CD4-positive, alpha-beta memory T cell (primary cell): ENCODE measurements at regions not wholly inside any gene's neighbourhood (a gene's known extent, or its start where the extent isn't known, plus 50 kb on each side); places are given as distances from the start of the nearest gene placed in this dataset.
A peak's percentile ranks its signal among the peaks of the same experiment; 100 is the strongest.

Source experiments
- CTCF ChIA-PET: fragments of 350-600 bp; sonication (Branson Sonifier 250); formaldehyde crosslinking; loops from one replicate; lab custom pipeline; 2021; ENCODE audit warnings: inconsistent platforms; ENCODE audit not compliant: partially characterized antibody; lab: Charles Lee
- POLR2A ChIA-PET: fragments of 350-600 bp; sonication (Branson Sonifier 250); formaldehyde crosslinking; loops from one replicate; lab custom pipeline; 2021; ENCODE audit not compliant: partially characterized antibody; lab: Charles Lee
- DNase-seq, 5 donors: peaks; one replicate each; pipeline versions ENCODE4 v3.0.0 to v3.0.0-alpha.2; 2020 to 2022; ENCODE audit warnings: mixed read lengths in 1 of 5
- H3K27ac ChIP-seq: one replicate; pipeline ENCODE4 v1.7.0; 2013; ENCODE audit warnings: low read depth, low read length
- H3K27me3 ChIP-seq: 2 replicates; pipeline ENCODE4 v1.7.0; 2013; ENCODE audit warnings: mild to moderate bottlenecking, low read length, moderate library complexity; ENCODE audit not compliant: insufficient read depth
- H3K36me3 ChIP-seq: 2 replicates; pipeline ENCODE4 v1.7.0; 2013; ENCODE audit warnings: mild to moderate bottlenecking, low read length, moderate library complexity; ENCODE audit not compliant: insufficient read depth
- H3K4me1 ChIP-seq: 2 replicates; pipeline ENCODE4 v1.7.0; 2013; ENCODE audit warnings: mild to moderate bottlenecking, low read length, moderate library complexity; ENCODE audit not compliant: insufficient read depth
- H3K4me3 ChIP-seq, 2 donors: one replicate each; pipeline ENCODE4 v1.7.0; 2013; ENCODE audit warnings: low read length in 2 of 2, mild to moderate bottlenecking in 1 of 2
- H3K9me3 ChIP-seq, 2 donors: one replicate each; pipeline ENCODE4 v1.7.0; 2013; ENCODE audit warnings: low read length in 2 of 2, control low read depth in 1 of 2; ENCODE audit not compliant: control insufficient read depth in 1 of 2
- H3K27ac Mint-ChIP-seq, 7 donors: one replicate each; pipeline ENCODE4 v1.8.0; 2020 to 2021; ENCODE audit warnings: mixed read lengths in 7 of 7, mild to moderate bottlenecking in 6 of 7, inconsistent platforms in 3 of 7, moderate library complexity in 3 of 7
- H3K27me3 Mint-ChIP-seq, 2 donors: one replicate each; pipeline ENCODE4 v1.8.0; 2020 to 2021; ENCODE audit warnings: mixed read lengths in 2 of 2
- H3K36me3 Mint-ChIP-seq, 2 donors: one replicate each; pipeline ENCODE4 v1.8.0; 2020 to 2021; ENCODE audit warnings: mixed read lengths in 2 of 2, inconsistent platforms in 1 of 2, mild to moderate bottlenecking in 1 of 2
- H3K4me1 Mint-ChIP-seq, 4 donors: one replicate each; pipeline ENCODE4 v1.8.0; 2020 to 2021; ENCODE audit warnings: mixed read lengths in 4 of 4, mild to moderate bottlenecking in 1 of 4
- H3K4me3 Mint-ChIP-seq, 8 donors: one replicate each; pipeline ENCODE4 v1.8.0; 2020 to 2021; ENCODE audit warnings: mixed read lengths in 8 of 8, mild to moderate bottlenecking in 7 of 8, moderate library complexity in 6 of 8, inconsistent platforms in 3 of 8
- H3K9me3 Mint-ChIP-seq, 8 donors: one replicate each; pipeline ENCODE4 v1.8.0; 2020 to 2021; ENCODE audit warnings: mixed read lengths in 8 of 8, mild to moderate bottlenecking in 5 of 8, inconsistent platforms in 3 of 8, moderate library complexity in 1 of 8
- intact Hi-C: fragments of 100-400 bp; cut with micrococcal nuclease; formaldehyde crosslinking; loops from one replicate; pipeline ENCODE4 v1.15.1; 2023

- CTCF ChIA-PET, result no interaction called here
- H3K27ac ChIP-seq, result no peak overlapping the region
- no peak for DNase-seq
- no peaks in the 10 kb centered on the region for H3K9me3 ChIP-seq
- no peaks in the 10 kb centered on the region for H3K4me1 ChIP-seq
- H3K27me3 Mint-ChIP-seq, result peaks cover 0 to 2% of the 10 kb centered on the region in 2 donors
- no peaks in the 10 kb centered on the region for H3K27me3 ChIP-seq
- no peaks in the 10 kb centered on the region for H3K36me3 ChIP-seq
- H3K4me3 ChIP-seq, result no peak overlapping the region
- H3K4me3 Mint-ChIP-seq, result no peak overlapping the region
- intact Hi-C loops, result no loop called here
- peaks cover 0 to 6% (median 2%) of the 10 kb centered on the region in 8 donors for H3K9me3 Mint-ChIP-seq
- peak overlapping the region in 2 of 7 donors; percentile 51 to 71 for H3K27ac Mint-ChIP-seq
- POLR2A ChIA-PET, result no interaction called here
- H3K36me3 Mint-ChIP-seq, result no peaks in the 10 kb centered on the region
- H3K4me1 Mint-ChIP-seq, result peaks cover 2 to 21% (median 12%) of the 10 kb centered on the region in 4 donors
These were observed 208.2 kb downstream of the DLL1 start for GRCh38 chr6:170082531-170083187.

DNA sequence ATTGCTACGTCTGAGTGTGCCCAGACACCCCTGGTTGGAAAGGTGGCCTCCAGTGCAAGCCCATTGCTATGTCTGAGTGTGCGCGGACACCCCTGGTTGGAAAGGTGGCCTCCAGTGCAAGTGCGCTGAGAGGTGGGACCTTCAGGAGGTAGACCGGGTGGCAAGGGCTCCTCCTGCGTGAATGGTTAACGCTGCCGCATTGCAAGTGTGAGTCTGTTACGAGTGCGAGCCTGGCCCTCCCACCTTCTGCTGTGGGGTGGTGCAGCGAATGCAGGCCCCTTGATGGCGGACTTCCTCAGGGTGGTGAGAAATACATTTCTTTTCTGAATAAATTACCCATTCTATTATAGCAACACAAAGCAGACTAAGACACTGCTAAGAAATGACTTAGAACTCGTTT lies 208.8 kb downstream of the DLL1 start:
- ChIA-PET POLR2A (no interaction called here), CTCF (no interaction called here)
- H3K27me3 ChIP-seq, result no peaks in the 10 kb centered on the region
- Mint-ChIP-seq H3K4me1 (peaks cover 2 to 21% (median 12%) of the 10 kb centered on the region in 4 donors), H3K9me3 (peaks cover 0 to 6% (median 2%) of the 10 kb centered on the region in 8 donors), H3K27me3 (peaks cover 0 to 2% of the 10 kb centered on the region in 2 donors), H3K27ac (peak overlapping the region in 1 of 7 donors; percentile 51), H3K4me3 (no peak overlapping the region), H3K36me3 (no peaks in the 10 kb centered on the region)
- no peaks in the 10 kb centered on the region for H3K4me1 ChIP-seq
- no peak overlapping the region for H3K27ac ChIP-seq
- DNase-seq, result no peak
- H3K9me3 ChIP-seq, result no peaks in the 10 kb centered on the region
- no peak overlapping the region for H3K4me3 ChIP-seq
- intact Hi-C loops, result no loop called here
- H3K36me3 ChIP-seq, result no peaks in the 10 kb centered on the region

GRCh38 chr6:170081556-170081955 lies 209.3 kb downstream of the DLL1 start:
- ChIA-PET POLR2A (no interaction called here), CTCF (no interaction called here)
- H3K9me3 Mint-ChIP-seq, result peaks cover 0 to 3% (median 2%) of the 10 kb centered on the region in 8 donors
- H3K27ac ChIP-seq, result no peak overlapping the region
- H3K27ac Mint-ChIP-seq, result no peak overlapping the region
- no peaks in the 10 kb centered on the region for H3K9me3 ChIP-seq
- no peaks in the 10 kb centered on the region for H3K4me1 ChIP-seq
- H3K36me3 ChIP-seq, result no peaks in the 10 kb centered on the region
- H3K27me3 Mint-ChIP-seq, result peaks cover 0 to 2% of the 10 kb centered on the region in 2 donors
- intact Hi-C loops, result no loop called here
- no peak overlapping the region for H3K4me3 ChIP-seq
- H3K4me3 Mint-ChIP-seq, result no peak overlapping the region
- H3K4me1 Mint-ChIP-seq, result peaks cover 2 to 19% (median 10%) of the 10 kb centered on the region in 4 donors
- DNase-seq, result no peak
- H3K36me3 Mint-ChIP-seq, result no peaks in the 10 kb centered on the region
- no peaks in the 10 kb centered on the region for H3K27me3 ChIP-seq

GRCh38 chr6:170080828-170081371 lies 210.0 kb downstream of the DLL1 start:
- H3K4me3 ChIP-seq, result no peak overlapping the region
- CTCF ChIA-PET, result no interaction called here
- H3K9me3 ChIP-seq, result no peaks in the 10 kb centered on the region
- H3K27ac ChIP-seq, result no peak overlapping the region
- no peaks in the 10 kb centered on the region for H3K36me3 Mint-ChIP-seq
- POLR2A ChIA-PET, result no interaction called here
- no peaks in the 10 kb centered on the region for H3K4me1 ChIP-seq
- intact Hi-C loops, result no loop called here
- H3K36me3 ChIP-seq, result no peaks in the 10 kb centered on the region
- no peak overlapping the region for H3K27ac Mint-ChIP-seq
- H3K9me3 Mint-ChIP-seq, result peaks cover 0 to 3% (median 0%) of the 10 kb centered on the region in 8 donors
- H3K4me3 Mint-ChIP-seq, result no peak overlapping the region
- peaks cover 0 to 2% of the 10 kb centered on the region in 2 donors for H3K27me3 Mint-ChIP-seq
- peaks cover 0 to 13% (median 6%) of the 10 kb centered on the region in 4 donors for H3K4me1 Mint-ChIP-seq
- no peaks in the 10 kb centered on the region for H3K27me3 ChIP-seq
- DNase-seq, result no peak

DNA sequence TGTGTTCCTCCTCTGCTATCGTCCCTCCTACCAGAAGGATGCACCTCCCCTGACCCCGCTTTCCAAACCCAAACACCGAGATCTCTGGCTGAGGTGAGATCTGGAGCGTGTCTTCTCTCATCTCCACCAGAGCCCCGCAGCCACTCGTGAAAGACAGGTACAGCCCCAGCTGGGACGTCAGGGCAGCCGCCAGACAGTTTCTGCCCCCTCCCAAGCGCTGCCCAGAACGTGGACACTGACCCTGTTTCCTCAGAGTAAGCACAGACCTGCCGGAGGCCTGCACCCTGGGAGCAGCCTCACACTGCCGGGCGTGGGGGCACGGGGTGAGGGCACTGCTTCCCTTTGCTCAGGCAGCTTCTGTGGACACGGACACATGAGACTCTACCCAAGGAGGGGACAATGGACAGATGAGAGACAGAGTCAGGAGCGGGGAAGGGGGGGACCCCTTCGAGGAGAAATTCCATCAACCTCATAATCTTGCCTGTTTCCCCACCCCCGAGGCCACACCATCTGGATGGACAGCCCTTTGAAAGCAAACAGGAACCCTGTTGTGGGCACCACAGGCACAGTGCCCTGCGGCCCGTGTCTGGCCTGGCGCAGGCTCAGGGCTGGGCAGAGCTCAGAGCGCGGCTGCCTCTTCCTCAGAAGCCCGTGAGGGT lies 210.6 kb downstream of the DLL1 start:
- ChIA-PET POLR2A (no interaction called here), CTCF (no interaction called here)
- Mint-ChIP-seq H3K27ac (no peak overlapping the region), H3K9me3 (peaks cover 0 to 3% (median 0%) of the 10 kb centered on the region in 8 donors), H3K4me3 (no peak overlapping the region), H3K27me3 (peaks cover 0 to 2% of the 10 kb centered on the region in 2 donors), H3K36me3 (no peaks in the 10 kb centered on the region), H3K4me1 (peaks cover 0 to 12% (median 3%) of the 10 kb centered on the region in 4 donors)
- no peaks in the 10 kb centered on the region for H3K36me3 ChIP-seq
- H3K4me3 ChIP-seq, result no peak overlapping the region
- no peak overlapping the region for H3K27ac ChIP-seq
- no peaks in the 10 kb centered on the region for H3K9me3 ChIP-seq
- H3K4me1 ChIP-seq, result no peaks in the 10 kb centered on the region
- H3K27me3 ChIP-seq, result no peaks in the 10 kb centered on the region
- no peak for DNase-seq
- intact Hi-C loops, result no loop called here

- no peak overlapping the region for H3K27ac Mint-ChIP-seq
- Histone ChIP-seq H3K9me3 (no peaks in the 10 kb centered on the region), H3K4me1 (no peaks in the 10 kb centered on the region), H3K4me3 (no peak overlapping the region), H3K27ac (no peak overlapping the region), H3K27me3 (no peaks in the 10 kb centered on the region), H3K36me3 (no peaks in the 10 kb centered on the region)
- H3K9me3 Mint-ChIP-seq, result peaks cover 0 to 6% (median under 1%) of the 10 kb centered on the region in 8 donors
- intact Hi-C loops, result no loop called here
- no peak overlapping the region for H3K4me3 Mint-ChIP-seq
- peaks cover 7 to 9% of the 10 kb centered on the region in 2 donors for H3K27me3 Mint-ChIP-seq
- ChIA-PET POLR2A (no interaction called here), CTCF (interaction anchor here (1.3 kb wide), 1 partner anchor 16 kb away, joined by 3 read pairs; no protein-coding TSS in a partner anchor)
- DNase-seq, result no peak
- H3K36me3 Mint-ChIP-seq, result no peaks in the 10 kb centered on the region
- H3K4me1 Mint-ChIP-seq, result no peaks in the 10 kb centered on the region
These were observed 214.3 kb downstream of the DLL1 start for GRCh38 chr6:170076466-170077165.

- Histone ChIP-seq H3K4me3 (no peak overlapping the region), H3K27me3 (no peaks in the 10 kb centered on the region), H3K36me3 (no peaks in the 10 kb centered on the region), H3K9me3 (no peaks in the 10 kb centered on the region), H3K27ac (no peak overlapping the region), H3K4me1 (no peaks in the 10 kb centered on the region)
- H3K4me3 Mint-ChIP-seq, result no peak overlapping the region
- H3K27ac Mint-ChIP-seq, result no peak overlapping the region
- POLR2A ChIA-PET, result no interaction called here
- intact Hi-C loops, result no loop called here
- no peaks in the 10 kb centered on the region for H3K4me1 Mint-ChIP-seq
- H3K36me3 Mint-ChIP-seq, result no peaks in the 10 kb centered on the region
- CTCF ChIA-PET, result interaction anchor here (1.3 kb wide), 1 partner anchor 17 kb away, joined by 3 read pairs; no protein-coding TSS in a partner anchor
- no peak for DNase-seq
- peaks cover 0 to 7% (median 1%) of the 10 kb centered on the region in 8 donors for H3K9me3 Mint-ChIP-seq
- H3K27me3 Mint-ChIP-seq, result peaks cover 8 to 15% of the 10 kb centered on the region in 2 donors
These were observed 215.1 kb downstream of the DLL1 start for GRCh38 chr6:170075659-170076223.
